WTC11 (cell line): ENCODE measurements at regions not wholly inside any gene's neighbourhood (a gene's known extent, or its start where the extent isn't known, plus 50 kb on each side); places are given as distances from the start of the nearest gene placed in this dataset.

Experiments used
- ATAC-seq: fragments of 200-7000 bp; cut with Tn5 transposase; 2 replicates; pipeline ENCODE4 v1.10.0; 2021; ENCODE audit warnings: mild to moderate bottlenecking, moderate library complexity
- CTCF ChIA-PET: fragments of 300-600 bp; sonication (Branson Sonifier 250); formaldehyde crosslinking; loops from one replicate; lab custom pipeline; 2021; ENCODE audit warnings: antibody characterized with exemption; lab: Charles Lee
- POLR2A ChIA-PET: fragments of 350-600 bp; sonication (Branson Sonifier 250); formaldehyde crosslinking; loops from one replicate; lab custom pipeline; 2021; ENCODE audit warnings: antibody characterized with exemption; lab: Charles Lee
- DNase-seq: peaks from one replicate; pipeline ENCODE4 v3.0.0; 2021; ENCODE audit warnings: low spot score
- H3K27ac Mint-ChIP-seq: 2 replicates; pipeline ENCODE4 v1.8.0; 2021; ENCODE audit warnings: mixed read lengths
- H3K27me3 Mint-ChIP-seq: 2 replicates; pipeline ENCODE4 v1.8.0; 2021; ENCODE audit warnings: low read depth, mild to moderate bottlenecking, moderate library complexity, mixed read lengths
- H3K36me3 Mint-ChIP-seq: 2 replicates; pipeline ENCODE4 v1.8.0; 2021; ENCODE audit warnings: mixed read lengths
- H3K4me1 Mint-ChIP-seq: 2 replicates; pipeline ENCODE4 v1.8.0; 2022; ENCODE audit warnings: mixed read lengths
- H3K4me3 Mint-ChIP-seq: 2 replicates; pipeline ENCODE4 v1.8.0; 2021; ENCODE audit warnings: mild to moderate bottlenecking, moderate library complexity, mixed read lengths
- H3K9me3 Mint-ChIP-seq: 2 replicates; pipeline ENCODE4 v1.8.0; 2021; ENCODE audit warnings: mixed read lengths
- ATF1 ChIP-seq: sonication (generic); formaldehyde crosslinking; IDR thresholded peaks from 2 replicates; pipeline ENCODE4 v1.8.1; 2023; ENCODE audit warnings: mild to moderate bottlenecking, moderate library complexity, missing genetic modification reagents
- ESRRA ChIP-seq: sonication (generic); formaldehyde crosslinking; IDR thresholded peaks from 2 replicates; pipeline ENCODE4 v1.8.1; 2022; ENCODE audit warnings: mild to moderate bottlenecking, missing genetic modification reagents, borderline replicate concordance
- GABPB1 ChIP-seq: sonication (generic); formaldehyde crosslinking; IDR thresholded peaks from 2 replicates; pipeline ENCODE4 v1.8.1; 2023; ENCODE audit warnings: mild to moderate bottlenecking, missing genetic modification reagents
- HMGA2 ChIP-seq: fragments of 250-450 bp; sonication (Bioruptor Pico); IDR thresholded peaks from 2 replicates; pipeline ENCODE4 v1.4.0; 2021; ENCODE audit warnings: mild to moderate bottlenecking, moderate library complexity
- JAZF1 ChIP-seq: fragments of 250-450 bp; sonication (Bioruptor Pico); IDR thresholded peaks from 2 replicates; pipeline ENCODE4 v1.9.0; 2021; ENCODE audit warnings: moderate library complexity, mild to moderate bottlenecking, inconsistent platforms
- MYBL2 ChIP-seq: sonication (generic); formaldehyde crosslinking; IDR thresholded peaks from 2 replicates; pipeline ENCODE4 v1.8.1; 2023; ENCODE audit warnings: mild to moderate bottlenecking, moderate library complexity, missing genetic modification reagents
- PRRX2 ChIP-seq: fragments of 250-450 bp; sonication (Bioruptor Pico); IDR thresholded peaks from 2 replicates; pipeline ENCODE4 v1.8.0; 2021; ENCODE audit warnings: mild to moderate bottlenecking
- RELA ChIP-seq: sonication (generic); formaldehyde crosslinking; IDR thresholded peaks from 2 replicates; pipeline ENCODE4 v1.8.1; 2022; ENCODE audit warnings: missing genetic modification reagents, mild to moderate bottlenecking, borderline replicate concordance
- SMAD4 ChIP-seq: sonication (generic); formaldehyde crosslinking; IDR thresholded peaks from 2 replicates; pipeline ENCODE4 v1.8.0; 2022; ENCODE audit warnings: mild to moderate bottlenecking, missing genetic modification reagents
- TP53 ChIP-seq: sonication (generic); formaldehyde crosslinking; IDR thresholded peaks from 2 replicates; pipeline ENCODE4 v1.8.1; 2023; ENCODE audit warnings: mild to moderate bottlenecking, missing genetic modification reagents
- ZNF121 ChIP-seq: sonication (generic); formaldehyde crosslinking; IDR thresholded peaks from 2 replicates; pipeline ENCODE4 v1.8.0; 2023; ENCODE audit warnings: missing genetic modification reagents
- ZNF396 ChIP-seq: fragments of 250-450 bp; sonication (Bioruptor Pico); IDR thresholded peaks from 2 replicates; pipeline ENCODE4 v1.8.0; 2021; ENCODE audit warnings: mild to moderate bottlenecking, moderate library complexity, borderline replicate concordance
- ZNF671 ChIP-seq: fragments of 250-450 bp; sonication (Bioruptor Pico); IDR thresholded peaks from 2 replicates; pipeline ENCODE4 v1.8.0; 2021; ENCODE audit warnings: mild to moderate bottlenecking
- TF ChIP-seq, protein P1 (sequence below): fragments of 250-450 bp; sonication (Bioruptor Pico); IDR thresholded peaks from 2 replicates; pipeline ENCODE4 v1.9.0; 2021; ENCODE audit warnings: moderate library complexity, mild to moderate bottlenecking, inconsistent platforms, borderline replicate concordance
- TF ChIP-seq, protein P2 (sequence below): fragments of 250-450 bp; sonication (Bioruptor Pico); IDR thresholded peaks from 2 replicates; pipeline ENCODE4 v2.1.2; 2022; ENCODE audit warnings: mild to moderate bottlenecking, moderate library complexity
- TF ChIP-seq, protein P3 (sequence below): sonication (generic); formaldehyde crosslinking; conservative IDR thresholded peaks from 2 replicates; pipeline ENCODE4 v1.8.1; 2022; ENCODE audit warnings: mild to moderate bottlenecking, missing genetic modification reagents
- TF ChIP-seq, protein P4 (sequence below): fragments of 250-450 bp; sonication (Bioruptor Pico); IDR thresholded peaks from 2 replicates; pipeline ENCODE4 v1.9.0; 2021; ENCODE audit warnings: mild to moderate bottlenecking
- TF ChIP-seq, protein P5 (sequence below): fragments of 250-450 bp; sonication (Bioruptor Pico); conservative IDR thresholded peaks from 2 replicates; pipeline ENCODE4 v1.9.0; 2021; ENCODE audit warnings: mild to moderate bottlenecking
- TF ChIP-seq, protein P6 (sequence below): sonication (generic); formaldehyde crosslinking; IDR thresholded peaks from 2 replicates; pipeline ENCODE4 v1.8.1; 2022; ENCODE audit warnings: low read depth, missing genetic modification reagents, borderline replicate concordance
- TF ChIP-seq, protein P7 (sequence below): sonication (generic); formaldehyde crosslinking; IDR thresholded peaks from 2 replicates; pipeline ENCODE4 v1.8.1; 2023; ENCODE audit warnings: mild to moderate bottlenecking, missing genetic modification reagents, moderate library complexity
- TF ChIP-seq, protein P8 (sequence below): sonication (generic); formaldehyde crosslinking; IDR thresholded peaks from 2 replicates; pipeline ENCODE4 v1.8.1; 2022; ENCODE audit warnings: low read depth, mild to moderate bottlenecking, moderate library complexity, missing genetic modification reagents, borderline replicate concordance

DNA sequence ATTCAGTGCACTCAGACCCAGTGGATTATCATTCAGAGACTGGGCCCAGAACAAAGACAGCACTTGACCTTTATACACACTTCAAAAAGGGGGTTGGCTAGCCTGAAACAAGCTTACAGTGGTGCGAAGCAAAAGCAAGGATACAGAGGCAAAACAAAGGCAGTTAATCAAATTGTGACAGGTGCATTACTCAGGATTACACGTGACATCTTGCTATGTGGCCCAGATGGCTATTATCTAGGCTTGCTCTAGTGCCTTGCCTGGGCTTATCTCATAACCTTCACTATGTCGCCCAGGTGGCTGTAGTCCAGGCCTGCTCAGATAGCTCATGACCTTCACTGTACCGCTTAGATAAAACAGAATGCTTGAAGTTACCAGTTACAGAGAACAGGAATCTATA, 1092.1 kb upstream of the PRKX start (continued):
- TF ChIP-seq RELA (CRISPR knock-in tag) (no peak), ZNF671 (CRISPR knock-in tag) (no peak), MYBL2 (CRISPR knock-in tag) (no peak)

DNA sequence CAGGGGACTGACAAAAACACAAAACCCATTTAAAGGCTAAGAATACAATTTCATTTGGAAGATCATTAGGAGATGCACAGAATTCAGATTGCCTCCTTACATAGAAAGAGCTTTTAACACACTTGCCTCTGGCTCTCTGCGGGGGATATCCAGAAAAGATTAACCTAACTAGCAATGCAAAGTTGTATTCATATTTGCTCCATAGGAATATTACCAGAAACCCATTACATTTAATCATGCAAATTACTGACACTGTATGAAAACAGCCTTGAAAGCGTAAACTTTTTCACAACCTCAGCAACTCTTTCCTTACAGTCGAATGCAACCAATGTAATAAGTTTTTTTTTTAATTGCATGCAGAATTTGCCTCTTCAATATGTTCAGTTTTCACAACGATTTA, 1087.3 kb upstream of the PRKX start:
- Mint-ChIP-seq H3K27ac (no peak overlapping the region), H3K4me1 (peaks cover 29% of the 10 kb centered on the region), H3K36me3 (peaks cover 13% of the 10 kb centered on the region), H3K9me3 (peaks cover 13% of the 10 kb centered on the region), H3K27me3 (no peaks in the 10 kb centered on the region), H3K4me3 (no peak overlapping the region)
- ChIA-PET POLR2A (no interaction called here), CTCF (no interaction called here)
- no peak for DNase-seq
- TF ChIP-seq ATF1 (CRISPR knock-in tag) (no peak), ESRRA (CRISPR knock-in tag) (no peak), JAZF1 (no peak), PRRX2 (CRISPR knock-in tag) (no peak)
- TF ChIP-seq, protein P1, sequence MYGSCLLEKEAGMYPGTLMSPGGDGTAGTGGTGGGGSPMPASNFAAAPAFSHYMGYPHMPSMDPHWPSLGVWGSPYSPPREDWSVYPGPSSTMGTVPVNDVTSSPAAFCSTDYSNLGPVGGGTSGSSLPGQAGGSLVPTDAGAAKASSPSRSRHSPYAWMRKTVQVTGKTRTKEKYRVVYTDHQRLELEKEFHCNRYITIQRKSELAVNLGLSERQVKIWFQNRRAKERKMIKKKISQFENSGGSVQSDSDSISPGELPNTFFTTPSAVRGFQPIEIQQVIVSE (CRISPR knock-in tag): no peak
- TF ChIP-seq, protein P2, sequence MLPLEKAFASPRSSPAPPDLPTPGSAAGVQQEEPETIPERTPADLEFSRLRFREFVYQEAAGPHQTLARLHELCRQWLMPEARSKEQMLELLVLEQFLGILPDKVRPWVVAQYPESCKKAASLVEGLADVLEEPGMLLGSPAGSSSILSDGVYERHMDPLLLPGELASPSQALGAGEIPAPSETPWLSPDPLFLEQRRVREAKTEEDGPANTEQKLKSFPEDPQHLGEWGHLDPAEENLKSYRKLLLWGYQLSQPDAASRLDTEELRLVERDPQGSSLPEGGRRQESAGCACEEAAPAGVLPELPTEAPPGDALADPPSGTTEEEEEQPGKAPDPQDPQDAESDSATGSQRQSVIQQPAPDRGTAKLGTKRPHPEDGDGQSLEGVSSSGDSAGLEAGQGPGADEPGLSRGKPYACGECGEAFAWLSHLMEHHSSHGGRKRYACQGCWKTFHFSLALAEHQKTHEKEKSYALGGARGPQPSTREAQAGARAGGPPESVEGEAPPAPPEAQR (CRISPR knock-in tag): no peak
- TF ChIP-seq, protein P3, sequence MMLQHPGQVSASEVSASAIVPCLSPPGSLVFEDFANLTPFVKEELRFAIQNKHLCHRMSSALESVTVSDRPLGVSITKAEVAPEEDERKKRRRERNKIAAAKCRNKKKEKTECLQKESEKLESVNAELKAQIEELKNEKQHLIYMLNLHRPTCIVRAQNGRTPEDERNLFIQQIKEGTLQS (CRISPR knock-in tag): no peak
- no peak for ATAC-seq

DNA sequence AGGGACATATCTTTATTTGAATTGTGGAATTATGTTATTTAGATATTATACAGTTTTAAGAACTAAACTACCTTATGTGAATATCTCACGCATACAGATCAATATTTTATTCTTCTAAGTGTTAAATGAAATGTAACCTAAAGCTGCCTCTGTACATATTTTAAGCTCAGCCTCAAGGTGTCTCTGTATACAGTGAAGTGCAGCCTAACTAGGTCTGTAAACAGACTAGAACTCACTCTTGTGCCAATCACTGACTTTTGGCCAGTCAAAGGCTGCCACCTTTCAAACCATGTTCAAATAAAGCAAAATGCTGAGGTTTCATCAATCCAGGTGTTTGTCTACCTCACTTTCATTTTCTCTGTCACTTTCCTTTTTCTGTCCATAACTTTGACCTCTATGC, 1074.5 kb upstream of the PRKX start:
- ChIA-PET CTCF (no interaction called here), POLR2A (no interaction called here)
- no peak overlapping the region for H3K4me3 Mint-ChIP-seq
- no peak overlapping the region for H3K27ac Mint-ChIP-seq
- H3K36me3 Mint-ChIP-seq: no peaks in the 10 kb centered on the region
- H3K4me1 Mint-ChIP-seq: peaks cover 10% of the 10 kb centered on the region
- H3K27me3 Mint-ChIP-seq: no peaks in the 10 kb centered on the region
- no peaks in the 10 kb centered on the region for H3K9me3 Mint-ChIP-seq
- no peak for DNase-seq
- ATAC-seq: no peak
- no peak for TF ChIP-seq ZNF671 (CRISPR knock-in tag)
- TF ChIP-seq, protein P4, sequence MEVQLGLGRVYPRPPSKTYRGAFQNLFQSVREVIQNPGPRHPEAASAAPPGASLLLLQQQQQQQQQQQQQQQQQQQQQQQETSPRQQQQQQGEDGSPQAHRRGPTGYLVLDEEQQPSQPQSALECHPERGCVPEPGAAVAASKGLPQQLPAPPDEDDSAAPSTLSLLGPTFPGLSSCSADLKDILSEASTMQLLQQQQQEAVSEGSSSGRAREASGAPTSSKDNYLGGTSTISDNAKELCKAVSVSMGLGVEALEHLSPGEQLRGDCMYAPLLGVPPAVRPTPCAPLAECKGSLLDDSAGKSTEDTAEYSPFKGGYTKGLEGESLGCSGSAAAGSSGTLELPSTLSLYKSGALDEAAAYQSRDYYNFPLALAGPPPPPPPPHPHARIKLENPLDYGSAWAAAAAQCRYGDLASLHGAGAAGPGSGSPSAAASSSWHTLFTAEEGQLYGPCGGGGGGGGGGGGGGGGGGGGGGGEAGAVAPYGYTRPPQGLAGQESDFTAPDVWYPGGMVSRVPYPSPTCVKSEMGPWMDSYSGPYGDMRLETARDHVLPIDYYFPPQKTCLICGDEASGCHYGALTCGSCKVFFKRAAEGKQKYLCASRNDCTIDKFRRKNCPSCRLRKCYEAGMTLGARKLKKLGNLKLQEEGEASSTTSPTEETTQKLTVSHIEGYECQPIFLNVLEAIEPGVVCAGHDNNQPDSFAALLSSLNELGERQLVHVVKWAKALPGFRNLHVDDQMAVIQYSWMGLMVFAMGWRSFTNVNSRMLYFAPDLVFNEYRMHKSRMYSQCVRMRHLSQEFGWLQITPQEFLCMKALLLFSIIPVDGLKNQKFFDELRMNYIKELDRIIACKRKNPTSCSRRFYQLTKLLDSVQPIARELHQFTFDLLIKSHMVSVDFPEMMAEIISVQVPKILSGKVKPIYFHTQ (CRISPR knock-in tag): no peak
- TF ChIP-seq, protein P5, sequence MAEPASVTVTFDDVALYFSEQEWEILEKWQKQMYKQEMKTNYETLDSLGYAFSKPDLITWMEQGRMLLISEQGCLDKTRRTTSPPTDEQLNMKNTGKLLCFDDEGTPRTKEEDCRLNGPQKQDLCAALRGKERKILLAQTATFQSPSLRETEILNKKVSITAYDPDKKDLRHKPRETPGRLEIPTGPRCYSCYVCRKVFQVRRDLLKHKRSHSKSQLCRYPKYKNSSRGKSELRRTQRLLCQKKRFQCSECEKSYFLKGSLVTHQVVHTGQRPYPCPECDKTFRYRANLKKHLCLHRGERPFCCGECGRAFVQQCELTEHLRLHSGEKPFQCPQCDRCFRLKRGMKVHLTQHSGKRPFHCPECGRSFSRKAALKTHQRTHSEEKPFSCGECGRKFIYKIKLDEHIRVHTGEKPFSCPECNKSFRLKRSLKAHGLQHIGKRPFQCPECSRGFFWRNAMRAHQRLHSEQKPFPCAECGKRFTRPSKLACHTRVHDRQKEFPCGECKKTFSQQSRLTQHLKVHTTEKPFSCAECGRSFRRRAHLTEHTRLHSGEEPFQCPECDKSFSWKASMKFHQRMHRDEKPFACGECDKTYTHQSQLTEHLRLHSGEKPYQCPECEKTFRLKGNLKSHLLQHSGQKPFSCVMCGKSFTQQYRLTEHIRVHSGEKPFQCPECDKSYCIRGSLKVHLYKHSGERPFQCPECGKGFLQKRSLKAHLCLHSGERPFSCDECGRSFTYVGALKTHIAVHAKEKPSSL (CRISPR knock-in tag): no peak
- TF ChIP-seq TP53 (CRISPR knock-in tag): no peak
- TF ChIP-seq, protein P2 (CRISPR knock-in tag): no peak
- TF ChIP-seq SMAD4 (CRISPR knock-in tag): no peak
- TF ChIP-seq ZNF396 (CRISPR knock-in tag): no peak
- no peak for TF ChIP-seq ZNF121 (CRISPR knock-in tag)
- TF ChIP-seq, protein P6, sequence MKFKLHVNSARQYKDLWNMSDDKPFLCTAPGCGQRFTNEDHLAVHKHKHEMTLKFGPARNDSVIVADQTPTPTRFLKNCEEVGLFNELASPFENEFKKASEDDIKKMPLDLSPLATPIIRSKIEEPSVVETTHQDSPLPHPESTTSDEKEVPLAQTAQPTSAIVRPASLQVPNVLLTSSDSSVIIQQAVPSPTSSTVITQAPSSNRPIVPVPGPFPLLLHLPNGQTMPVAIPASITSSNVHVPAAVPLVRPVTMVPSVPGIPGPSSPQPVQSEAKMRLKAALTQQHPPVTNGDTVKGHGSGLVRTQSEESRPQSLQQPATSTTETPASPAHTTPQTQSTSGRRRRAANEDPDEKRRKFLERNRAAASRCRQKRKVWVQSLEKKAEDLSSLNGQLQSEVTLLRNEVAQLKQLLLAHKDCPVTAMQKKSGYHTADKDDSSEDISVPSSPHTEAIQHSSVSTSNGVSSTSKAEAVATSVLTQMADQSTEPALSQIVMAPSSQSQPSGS (CRISPR knock-in tag): no peak
- TF ChIP-seq, protein P7, sequence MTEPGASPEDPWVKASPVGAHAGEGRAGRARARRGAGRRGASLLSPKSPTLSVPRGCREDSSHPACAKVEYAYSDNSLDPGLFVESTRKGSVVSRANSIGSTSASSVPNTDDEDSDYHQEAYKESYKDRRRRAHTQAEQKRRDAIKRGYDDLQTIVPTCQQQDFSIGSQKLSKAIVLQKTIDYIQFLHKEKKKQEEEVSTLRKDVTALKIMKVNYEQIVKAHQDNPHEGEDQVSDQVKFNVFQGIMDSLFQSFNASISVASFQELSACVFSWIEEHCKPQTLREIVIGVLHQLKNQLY (CRISPR knock-in tag): no peak
- TF ChIP-seq, protein P8, sequence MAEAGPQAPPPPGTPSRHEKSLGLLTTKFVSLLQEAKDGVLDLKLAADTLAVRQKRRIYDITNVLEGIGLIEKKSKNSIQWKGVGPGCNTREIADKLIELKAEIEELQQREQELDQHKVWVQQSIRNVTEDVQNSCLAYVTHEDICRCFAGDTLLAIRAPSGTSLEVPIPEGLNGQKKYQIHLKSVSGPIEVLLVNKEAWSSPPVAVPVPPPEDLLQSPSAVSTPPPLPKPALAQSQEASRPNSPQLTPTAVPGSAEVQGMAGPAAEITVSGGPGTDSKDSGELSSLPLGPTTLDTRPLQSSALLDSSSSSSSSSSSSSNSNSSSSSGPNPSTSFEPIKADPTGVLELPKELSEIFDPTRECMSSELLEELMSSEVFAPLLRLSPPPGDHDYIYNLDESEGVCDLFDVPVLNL (CRISPR knock-in tag): no peak
- TF ChIP-seq GABPB1 (CRISPR knock-in tag): no peak
- no peak for TF ChIP-seq RELA (CRISPR knock-in tag)
- no peak for TF ChIP-seq HMGA2 (CRISPR knock-in tag)
